ENCODE measurements at regions not wholly inside any gene's neighbourhood (a gene's known extent, or its start where the extent isn't known, plus 50 kb on each side); places are given as distances from the start of the nearest gene placed in this dataset.

GRCh38 chr11:45369313-45369712 lies 83.2 kb upstream of the SYT13 start:
- H3K4me1 Mint-ChIP-seq: peaks cover 25% of the 10 kb centered on the region
- peaks cover 33% of the 10 kb centered on the region for H3K27me3 Mint-ChIP-seq (ENCODE audit: low read depth, poor library complexity)
- no peak for TF ChIP-seq CTCF (IDR thresholded peaks at IDR 0.05)
- no peaks in the 10 kb centered on the region for H3K36me3 Mint-ChIP-seq (ENCODE audit: low read depth)
- H3K27ac Mint-ChIP-seq: no peak overlapping the region
- no peak overlapping the region for H3K4me3 Mint-ChIP-seq
- H3K9me3 Mint-ChIP-seq: no peaks in the 10 kb centered on the region
- no peak for DNase-seq

- DNase-seq: no peak
- Mint-ChIP-seq H3K9me3 (no peaks in the 10 kb centered on the region), H3K4me1 (peaks cover 25% of the 10 kb centered on the region), H3K4me3 (no peak overlapping the region), H3K27ac (no peak overlapping the region), H3K27me3 (ENCODE audit: low read depth, poor library complexity) (peaks cover 32% of the 10 kb centered on the region), H3K36me3 (ENCODE audit: low read depth) (no peaks in the 10 kb centered on the region)
- no peak for TF ChIP-seq CTCF (IDR thresholded peaks at IDR 0.05)
Observed at GRCh38 chr11:45368697-45369096, 82.6 kb upstream of the SYT13 start.

GRCh38 chr11:45366619-45367190 lies 80.6 kb upstream of the SYT13 start:
- Mint-ChIP-seq H3K4me1 (peaks cover 19% of the 10 kb centered on the region), H3K36me3 (ENCODE audit: low read depth) (no peaks in the 10 kb centered on the region), H3K27ac (no peak overlapping the region), H3K9me3 (no peaks in the 10 kb centered on the region), H3K27me3 (ENCODE audit: low read depth, poor library complexity) (peaks cover 30% of the 10 kb centered on the region), H3K4me3 (no peak overlapping the region)
- no peak for DNase-seq
- no peak for TF ChIP-seq CTCF (IDR thresholded peaks at IDR 0.05)

- Mint-ChIP-seq H3K36me3 (ENCODE audit: low read depth) (no peaks in the 10 kb centered on the region), H3K4me1 (peaks cover 15% of the 10 kb centered on the region), H3K27ac (no peak overlapping the region), H3K4me3 (no peak overlapping the region), H3K27me3 (ENCODE audit: low read depth, poor library complexity) (peaks cover 32% of the 10 kb centered on the region), H3K9me3 (no peaks in the 10 kb centered on the region)
- no peak for DNase-seq
- no peak for TF ChIP-seq CTCF (IDR thresholded peaks at IDR 0.05)
Observed at GRCh38 chr11:45365961-45366618, 79.9 kb upstream of the SYT13 start.

GRCh38 chr11:45362636-45363035 lies 76.5 kb upstream of the SYT13 start:
- Mint-ChIP-seq H3K27ac (no peak overlapping the region), H3K27me3 (ENCODE audit: low read depth, poor library complexity) (peaks cover 38% of the 10 kb centered on the region), H3K4me1 (peaks cover 11% of the 10 kb centered on the region), H3K9me3 (no peaks in the 10 kb centered on the region), H3K4me3 (no peak overlapping the region), H3K36me3 (ENCODE audit: low read depth) (no peaks in the 10 kb centered on the region)
- no peak for TF ChIP-seq CTCF (IDR thresholded peaks at IDR 0.05)
- no peak for DNase-seq

- TF ChIP-seq CTCF (IDR thresholded peaks at IDR 0.05): no peak
- Mint-ChIP-seq H3K4me1 (peaks cover 17% of the 10 kb centered on the region), H3K4me3 (no peak overlapping the region), H3K27ac (no peak overlapping the region), H3K9me3 (no peaks in the 10 kb centered on the region), H3K27me3 (ENCODE audit: low read depth, poor library complexity) (peaks cover 38% of the 10 kb centered on the region), H3K36me3 (ENCODE audit: low read depth) (no peaks in the 10 kb centered on the region)
- no peak for DNase-seq
Observed at GRCh38 chr11:45361551-45361950, 75.4 kb upstream of the SYT13 start.

Measured in nephron progenitor cell (in vitro differentiated cells).